ENCODE measurements at regions not wholly inside any gene's neighbourhood (a gene's known extent, or its start where the extent isn't known, plus 50 kb on each side); places are given as distances from the start of the nearest gene placed in this dataset.
"Not testable (repeated sequence)": the region's sequence is repeated elsewhere in the genome, so short reads cannot be mapped to it uniquely, and the experiment has no call there.

DNA sequence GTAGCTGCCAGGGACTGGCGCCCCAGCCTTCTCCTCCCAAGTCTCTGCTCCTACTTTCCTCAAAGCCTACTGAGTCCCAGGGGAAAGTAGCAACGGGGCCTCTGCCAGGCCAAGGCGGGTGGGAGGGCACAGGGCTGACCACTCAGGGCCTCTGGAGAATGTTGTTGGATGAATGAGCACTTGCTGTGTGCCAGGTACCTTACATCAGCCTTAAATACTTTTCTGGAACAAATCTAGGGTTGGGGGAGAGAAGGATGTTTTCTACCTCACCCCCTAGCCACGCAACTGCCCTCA is 119.3 kb upstream of the ZBTB40 start:
- H3K27ac ChIP-seq (ENCODE audit: low read depth): no peak overlapping the region
- no peaks in the 10 kb centered on the region for H3K36me3 ChIP-seq (ENCODE audit: insufficient read depth)
- no peak for DNase-seq (ENCODE audit: extremely low spot score)
- WGBS: 64% methylated on average over 4 of the region's 4 CpGs
- no peak overlapping the region for H3K4me3 ChIP-seq (ENCODE audit: low read depth, low read length)
- no peaks in the 10 kb centered on the region for H3K4me1 ChIP-seq (ENCODE audit: insufficient read depth)

DNA sequence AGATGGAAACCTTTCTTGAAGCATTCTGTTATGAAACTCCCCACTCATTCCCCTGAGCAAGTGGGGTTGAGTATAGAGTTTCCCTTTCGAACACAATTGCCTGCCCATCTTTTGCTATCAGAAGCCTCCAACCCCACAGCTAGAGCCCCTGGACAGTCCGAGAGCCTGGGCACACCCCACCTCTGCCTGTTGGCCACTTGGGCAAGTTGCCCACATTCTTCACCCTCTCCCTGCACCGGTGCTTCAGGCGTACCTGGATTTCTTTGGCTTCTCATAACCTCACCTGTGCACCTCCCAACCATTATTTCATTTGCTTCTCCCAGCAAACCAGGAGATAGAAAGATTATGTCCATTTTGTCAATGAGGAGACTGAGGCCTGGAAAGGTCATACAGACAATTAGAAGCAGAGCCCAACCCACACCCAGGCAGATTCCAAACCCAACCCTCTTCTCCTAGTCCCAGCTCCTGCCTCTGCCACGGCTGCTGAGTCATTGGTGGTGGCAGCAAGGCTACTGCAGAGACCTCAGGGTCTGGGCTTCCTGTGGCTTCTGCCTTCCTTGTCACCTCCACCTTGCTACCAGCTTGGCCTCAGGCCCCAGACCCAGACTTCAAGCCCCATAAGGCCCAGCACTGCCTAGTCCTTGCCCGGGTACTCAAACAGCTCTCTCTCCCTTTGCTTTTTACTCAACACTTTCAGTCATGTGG is 118.7 kb upstream of the ZBTB40 start:
- Histone ChIP-seq H3K4me3 (ENCODE audit: low read depth, low read length) (no peak overlapping the region), H3K27ac (ENCODE audit: low read depth) (no peak overlapping the region), H3K4me1 (ENCODE audit: insufficient read depth) (no peaks in the 10 kb centered on the region), H3K36me3 (ENCODE audit: insufficient read depth) (no peaks in the 10 kb centered on the region)
- 64% methylated on average over 6 of the region's 6 CpGs for WGBS
- DNase-seq (ENCODE audit: extremely low spot score): no peak

DNA sequence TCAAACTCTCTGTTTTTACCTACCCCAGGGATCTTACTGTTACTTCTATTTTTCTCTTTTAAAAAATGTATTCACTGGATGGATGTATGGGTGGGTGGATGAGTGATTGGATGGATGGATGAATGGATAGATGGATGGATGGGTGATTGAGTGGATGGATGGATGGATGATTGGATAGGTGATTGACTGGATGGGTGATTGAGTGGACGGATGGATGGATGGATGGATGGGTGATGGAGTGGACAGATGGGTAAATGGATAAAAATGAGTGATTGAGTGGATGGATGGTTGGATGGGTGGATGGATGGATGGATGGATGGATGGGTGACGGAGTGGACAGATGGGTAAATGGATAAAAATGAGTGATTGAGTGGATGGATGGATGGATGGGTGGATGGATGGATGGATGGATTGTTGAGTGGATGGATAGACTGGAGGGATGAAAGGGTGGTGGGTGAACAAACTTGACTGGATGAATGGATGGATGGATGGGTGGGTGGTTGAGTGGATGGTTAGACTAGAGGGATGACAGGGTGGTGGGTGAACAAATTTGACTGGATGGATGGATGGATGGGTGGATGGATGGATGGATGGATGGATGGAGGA is 118.0 kb upstream of the ZBTB40 start:
- H3K4me3 ChIP-seq (ENCODE audit: low read depth, low read length): no peak overlapping the region
- no peak overlapping the region for H3K27ac ChIP-seq (ENCODE audit: low read depth)
- no peak for DNase-seq (ENCODE audit: extremely low spot score)
- H3K4me1 ChIP-seq (ENCODE audit: insufficient read depth): no peaks in the 10 kb centered on the region
- WGBS: 94% methylated on average over 2 of the region's 2 CpGs
- no peaks in the 10 kb centered on the region for H3K36me3 ChIP-seq (ENCODE audit: insufficient read depth)

DNA sequence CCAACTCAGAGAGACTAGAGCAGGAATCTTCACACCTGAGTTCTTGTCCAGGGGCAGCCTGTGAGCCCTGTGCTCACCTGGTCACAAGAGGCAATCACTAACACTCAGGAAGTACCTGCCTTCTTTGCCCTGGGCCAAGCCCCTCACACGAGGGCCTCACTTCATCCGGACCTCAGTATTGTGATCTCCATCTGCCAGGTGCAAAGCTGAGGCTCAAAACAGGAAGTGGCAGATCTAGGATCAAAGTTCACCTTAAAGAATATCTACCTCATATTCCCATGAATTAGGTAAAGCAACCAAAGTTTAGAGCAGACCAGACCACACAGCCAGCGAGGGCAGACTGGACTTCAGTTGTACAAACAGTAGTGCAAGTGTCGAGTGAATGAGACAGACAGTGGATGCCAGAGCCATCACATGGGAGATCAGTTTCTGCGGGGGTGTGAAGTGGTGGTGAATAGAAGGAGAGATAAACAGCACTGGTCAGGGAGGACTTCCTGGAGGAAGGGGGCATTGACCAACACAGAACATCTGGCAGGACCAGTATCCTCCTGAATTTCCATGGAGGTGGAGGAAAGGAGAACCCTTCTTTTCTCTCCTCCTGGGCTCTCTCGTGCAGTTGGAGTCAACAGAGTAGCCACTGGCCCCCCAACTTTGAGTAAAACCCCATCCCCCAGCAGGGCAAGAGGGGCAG is 116.6 kb upstream of the ZBTB40 start:
- Histone ChIP-seq H3K36me3 (ENCODE audit: insufficient read depth) (no peaks in the 10 kb centered on the region), H3K4me3 (ENCODE audit: low read depth, low read length) (no peak overlapping the region), H3K4me1 (ENCODE audit: insufficient read depth) (no peaks in the 10 kb centered on the region), H3K27ac (ENCODE audit: low read depth) (no peak overlapping the region)
- DNase-seq (ENCODE audit: extremely low spot score): no peak
- WGBS: 62% methylated on average over 6 of the region's 6 CpGs

DNA sequence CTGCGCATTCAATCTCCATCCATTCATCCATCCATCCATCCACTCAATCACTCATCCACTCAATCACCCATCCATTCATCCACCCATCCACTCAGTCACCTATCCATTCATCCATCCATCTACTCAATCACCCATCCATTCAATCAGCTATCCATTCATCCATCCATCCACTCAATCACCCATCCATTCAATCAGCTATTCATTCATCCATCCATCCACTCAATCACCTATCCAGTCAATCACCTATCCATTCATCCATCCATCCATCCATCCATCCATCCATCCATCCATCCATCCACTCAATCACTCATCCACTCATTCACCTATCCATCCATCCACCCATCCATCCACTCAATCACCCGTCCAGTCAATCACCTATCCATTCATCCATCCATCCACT is 115.4 kb upstream of the ZBTB40 start:
- 98% methylated on average over 2 of the region's 2 CpGs for WGBS
- H3K4me3 ChIP-seq (ENCODE audit: low read depth, low read length); DNase-seq (ENCODE audit: extremely low spot score): not testable (repeated sequence)

DNA sequence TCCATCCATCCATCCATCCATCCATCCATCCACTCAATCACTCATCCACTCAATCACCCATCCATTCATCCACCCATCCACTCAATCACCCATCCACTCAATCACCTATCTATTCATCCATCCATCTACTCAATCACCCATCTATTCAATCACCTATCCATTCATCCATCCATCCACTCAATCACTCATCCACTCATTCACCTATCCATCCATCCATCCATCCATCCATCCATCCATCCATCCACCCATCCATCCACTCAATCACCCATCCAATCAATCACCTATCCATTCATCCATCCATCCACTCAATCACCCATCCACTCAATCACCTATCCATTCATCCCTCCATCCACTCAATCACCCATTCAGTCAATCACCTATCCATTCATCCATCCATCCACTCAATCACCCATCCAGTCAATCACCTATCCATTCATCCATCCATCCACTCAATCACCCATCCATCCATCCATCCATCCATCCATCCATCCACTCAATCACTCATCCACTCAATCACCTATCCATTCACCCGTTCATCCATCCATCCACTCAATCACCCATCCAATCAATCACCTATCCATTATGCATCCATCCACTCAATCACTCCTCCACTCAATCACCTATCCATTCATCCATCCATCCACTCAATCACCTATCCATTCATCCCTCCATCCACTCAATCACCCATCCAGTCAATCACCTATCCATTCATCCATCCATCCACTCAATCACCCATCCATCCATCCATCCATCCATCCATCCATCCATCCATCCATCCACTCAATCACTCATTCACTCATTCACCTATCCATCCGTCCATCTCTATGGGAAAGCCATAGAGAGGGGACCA is 114.7 kb upstream of the ZBTB40 start:
- H3K27ac ChIP-seq (ENCODE audit: low read depth); DNase-seq (ENCODE audit: extremely low spot score); H3K4me1 ChIP-seq (ENCODE audit: insufficient read depth); H3K36me3 ChIP-seq (ENCODE audit: insufficient read depth); H3K4me3 ChIP-seq (ENCODE audit: low read depth, low read length): not testable (repeated sequence)
- WGBS: 90% methylated on average over 2 of the region's 2 CpGs

More for the DNA sequence above, 115.4 kb upstream of the ZBTB40 start:
- H3K4me1 ChIP-seq (ENCODE audit: insufficient read depth); H3K36me3 ChIP-seq (ENCODE audit: insufficient read depth); H3K27ac ChIP-seq (ENCODE audit: low read depth): not testable (repeated sequence)

DNA sequence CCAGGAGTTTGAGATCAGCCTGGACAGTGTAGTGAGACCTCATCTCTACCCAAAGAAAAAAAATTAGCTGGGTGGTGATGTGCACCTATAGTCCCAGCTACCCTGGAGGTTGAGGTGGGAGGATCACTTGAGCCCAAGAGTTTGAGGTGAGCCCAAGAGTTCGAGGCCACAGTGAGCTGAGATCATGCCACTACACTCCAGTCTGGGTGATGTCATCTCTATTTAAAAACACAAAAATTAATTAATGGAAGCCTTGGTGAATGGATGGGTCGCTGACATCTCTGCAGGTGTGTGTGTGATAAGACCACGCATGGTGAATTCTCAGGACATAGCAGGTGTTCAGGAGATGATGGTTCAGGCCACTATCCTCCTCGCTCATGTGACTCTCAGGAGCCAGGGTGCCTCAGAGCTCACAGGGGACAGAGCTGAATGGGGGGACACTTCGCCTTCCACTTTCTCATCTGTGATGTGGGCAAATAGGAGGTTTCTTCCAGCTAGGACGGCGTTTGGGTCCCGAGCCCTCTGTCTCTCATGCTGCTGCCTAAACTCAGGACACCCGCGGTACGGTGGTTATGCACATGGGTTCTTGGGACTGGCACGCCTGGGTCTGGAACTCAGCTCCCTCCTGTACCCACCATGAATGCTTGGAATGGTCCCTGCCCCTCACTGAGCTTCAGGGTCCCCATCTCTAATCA is 113.4 kb upstream of the ZBTB40 start:
- H3K27ac ChIP-seq (ENCODE audit: low read depth): no peak overlapping the region
- no peaks in the 10 kb centered on the region for H3K36me3 ChIP-seq (ENCODE audit: insufficient read depth)
- DNase-seq (ENCODE audit: extremely low spot score): no peak
- WGBS: 95% methylated on average over 12 of the region's 12 CpGs
- no peak overlapping the region for H3K4me3 ChIP-seq (ENCODE audit: low read depth, low read length)
- H3K4me1 ChIP-seq (ENCODE audit: insufficient read depth): no peaks in the 10 kb centered on the region

DNA sequence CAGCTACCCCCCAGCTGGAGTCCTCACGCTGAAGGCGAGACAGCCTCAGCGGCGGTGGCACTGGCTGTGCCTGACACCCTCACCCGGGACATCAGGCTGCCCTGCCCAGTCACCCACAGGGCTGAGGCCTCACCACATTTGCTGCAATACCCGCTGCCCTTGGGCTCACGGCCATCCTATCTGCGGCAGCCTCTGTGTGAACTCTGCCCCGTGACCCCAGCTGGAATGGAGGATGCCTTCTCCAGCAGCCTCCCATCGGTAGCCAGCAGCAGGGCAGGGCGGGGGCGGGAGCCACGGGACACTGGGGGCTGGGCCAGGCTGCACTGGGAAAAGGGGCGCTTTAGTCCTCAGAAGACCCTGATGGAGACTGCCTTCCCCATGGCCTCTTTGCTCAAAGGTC is 112.4 kb upstream of the ZBTB40 start:
- 64% methylated on average over 14 of the region's 14 CpGs for WGBS
- no peak for DNase-seq (ENCODE audit: extremely low spot score)
- H3K4me3 ChIP-seq (ENCODE audit: low read depth, low read length): no peak overlapping the region
- H3K4me1 ChIP-seq (ENCODE audit: insufficient read depth): no peaks in the 10 kb centered on the region
- no peaks in the 10 kb centered on the region for H3K36me3 ChIP-seq (ENCODE audit: insufficient read depth)
- H3K27ac ChIP-seq (ENCODE audit: low read depth): no peak overlapping the region

DNA sequence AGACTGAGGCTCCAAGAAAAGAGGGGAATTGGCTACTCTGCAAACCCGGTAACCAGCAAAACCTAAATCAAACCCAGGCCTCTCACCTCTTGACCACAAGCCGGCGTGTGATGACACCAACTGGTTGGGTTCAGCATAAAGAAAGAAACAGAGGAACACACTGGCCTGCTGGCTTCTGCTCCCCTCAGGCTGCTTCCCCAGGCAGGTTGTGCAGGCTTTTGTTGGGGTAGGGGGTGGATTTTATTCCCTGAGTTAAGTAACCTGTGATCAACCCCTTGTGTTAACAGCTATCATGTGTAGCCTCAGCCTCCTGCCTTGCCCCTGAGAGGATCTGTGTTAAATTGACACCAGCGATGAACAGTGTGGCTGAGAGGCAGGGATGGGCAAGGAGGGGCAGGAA is 111.6 kb upstream of the ZBTB40 start:
- no peaks in the 10 kb centered on the region for H3K36me3 ChIP-seq (ENCODE audit: insufficient read depth)
- H3K27ac ChIP-seq (ENCODE audit: low read depth): no peak overlapping the region
- no peak for DNase-seq (ENCODE audit: extremely low spot score)
- WGBS: 83% methylated on average over 4 of the region's 4 CpGs
- no peaks in the 10 kb centered on the region for H3K4me1 ChIP-seq (ENCODE audit: insufficient read depth)
- H3K4me3 ChIP-seq (ENCODE audit: low read depth, low read length): no peak overlapping the region

DNA sequence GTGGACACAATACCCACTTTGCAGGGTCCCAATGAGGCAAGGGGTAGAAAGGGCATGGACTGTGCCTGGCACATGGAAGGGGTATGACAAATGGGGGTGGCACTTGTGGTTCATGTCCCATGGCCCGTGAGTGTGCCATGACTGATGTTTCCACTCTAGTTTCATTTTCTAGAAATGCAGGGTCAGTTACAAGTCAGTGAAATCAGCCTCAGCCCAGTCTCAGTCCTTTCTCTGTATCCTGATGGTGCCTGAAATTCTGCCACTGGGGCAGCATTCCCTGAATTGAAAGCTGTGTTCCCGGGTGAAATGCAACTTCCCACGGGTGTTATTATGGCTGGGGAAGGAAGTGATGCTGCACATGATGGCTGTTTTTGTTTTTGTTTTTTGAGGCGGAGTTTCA is 110.8 kb upstream of the ZBTB40 start:
- no peak overlapping the region for H3K27ac ChIP-seq (ENCODE audit: low read depth)
- no peak for DNase-seq (ENCODE audit: extremely low spot score)
- no peak overlapping the region for H3K4me3 ChIP-seq (ENCODE audit: low read depth, low read length)
- WGBS: 63% methylated on average over 4 of the region's 4 CpGs
- no peaks in the 10 kb centered on the region for H3K36me3 ChIP-seq (ENCODE audit: insufficient read depth)
- no peaks in the 10 kb centered on the region for H3K4me1 ChIP-seq (ENCODE audit: insufficient read depth)

DNA sequence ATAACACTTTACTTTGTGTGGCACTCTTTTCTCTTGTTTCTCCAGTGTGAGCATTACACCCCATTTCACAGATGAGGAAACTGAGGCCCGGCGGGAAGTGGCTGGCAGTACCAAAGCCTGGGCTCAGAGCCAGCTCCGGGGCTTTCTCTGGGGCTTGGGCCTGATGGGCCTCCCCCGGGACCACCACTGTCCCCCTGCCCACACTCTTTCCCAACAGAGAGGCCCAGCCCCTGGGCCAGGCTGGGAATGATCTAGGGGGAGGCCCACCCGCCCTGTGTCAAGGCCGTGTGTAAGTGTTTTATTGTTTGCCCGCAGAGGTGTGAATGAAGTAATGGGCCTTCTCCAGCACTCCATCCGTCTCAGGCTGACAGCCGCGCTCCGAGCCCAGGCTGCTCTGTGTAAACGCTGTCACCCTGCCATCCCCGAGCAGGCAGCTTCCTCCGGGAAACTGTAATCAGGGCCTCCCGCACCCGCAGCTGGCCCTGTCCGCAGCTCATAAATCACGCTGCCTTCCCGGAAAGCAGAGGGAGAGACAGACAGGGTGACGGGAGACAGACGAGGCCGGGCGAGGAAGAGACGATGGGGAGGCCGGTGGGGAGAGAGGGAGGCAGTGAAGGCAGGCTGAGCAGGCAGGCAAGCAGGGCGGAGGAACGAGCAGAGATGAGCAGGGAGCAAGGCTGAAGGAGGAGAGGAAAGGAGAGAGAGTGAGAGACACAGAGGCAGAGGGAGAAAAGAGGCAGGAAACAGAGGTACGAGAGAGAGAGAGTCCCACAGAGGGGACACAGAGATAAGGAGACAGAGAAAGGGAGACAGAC is 109.7 kb upstream of the ZBTB40 start:
- no peaks in the 10 kb centered on the region for H3K4me1 ChIP-seq (ENCODE audit: insufficient read depth)
- 7% methylated on average over 28 of the region's 28 CpGs for WGBS
- no peak for DNase-seq (ENCODE audit: extremely low spot score)
- no peak overlapping the region for H3K4me3 ChIP-seq (ENCODE audit: low read depth, low read length)
- H3K36me3 ChIP-seq (ENCODE audit: insufficient read depth): no peaks in the 10 kb centered on the region
- H3K27ac ChIP-seq (ENCODE audit: low read depth): no peak overlapping the region

DNA sequence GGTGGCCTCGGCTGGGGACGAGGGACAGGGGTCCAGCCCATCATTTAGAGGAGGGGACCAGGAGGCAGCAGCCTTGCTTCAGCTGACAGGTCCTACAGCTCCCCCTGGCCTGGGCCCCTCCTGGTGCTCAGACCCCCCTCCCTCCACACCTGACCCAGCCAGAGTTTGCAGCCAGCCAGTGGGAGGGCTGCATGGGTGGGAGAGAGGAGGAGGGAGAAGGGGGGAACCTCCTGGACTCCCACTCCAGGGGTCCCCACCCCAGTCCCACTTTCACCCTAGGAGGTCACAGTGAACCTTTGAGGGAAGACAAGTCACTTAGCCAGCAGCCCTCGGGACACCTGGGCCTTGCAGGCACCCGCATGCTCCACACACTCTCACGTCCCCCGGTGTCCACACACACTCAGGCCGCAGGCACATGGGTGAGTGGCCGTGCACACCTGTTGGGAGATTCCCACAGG is 108.9 kb upstream of the ZBTB40 start:
- H3K36me3 ChIP-seq (ENCODE audit: insufficient read depth): no peaks in the 10 kb centered on the region
- no peaks in the 10 kb centered on the region for H3K4me1 ChIP-seq (ENCODE audit: insufficient read depth)
- no peak for DNase-seq (ENCODE audit: extremely low spot score)
- no peak overlapping the region for H3K4me3 ChIP-seq (ENCODE audit: low read depth, low read length)
- WGBS: 61% methylated on average over 8 of the region's 8 CpGs
- no peak overlapping the region for H3K27ac ChIP-seq (ENCODE audit: low read depth)
